CD14-positive monocyte (primary cell): ENCODE measurements at regions not wholly inside any gene's neighbourhood (a gene's known extent, or its start where the extent isn't known, plus 50 kb on each side); places are given as distances from the start of the nearest gene placed in this dataset.

Source experiments
- DNase-seq, 3 donors: peaks; one replicate each; pipeline ENCODE4 v3.0.0-alpha.2; 2011 to 2022
- H2AFZ ChIP-seq: 2 replicates; pipeline ENCODE4 v1.6.0; 2012; ENCODE audit warnings: mild to moderate bottlenecking, low read depth, low read length, inconsistent platforms; ENCODE audit not compliant: insufficient read depth, poor library complexity, severe bottlenecking
- H3K27ac ChIP-seq, 2 donors: 1 replicate in 1 of 2; 2 replicates in 1 of 2; pipeline ENCODE4 v1.5.1; 2012 to 2013; ENCODE audit warnings: low read length in 2 of 2, control low read depth in 1 of 2, inconsistent platforms in 1 of 2, low read depth in 1 of 2, mild to moderate bottlenecking in 1 of 2
- H3K27me3 ChIP-seq, 2 donors: one replicate each; pipeline versions ENCODE4 v1.6.0 to v1.6.1; 2011 to 2013; ENCODE audit warnings: low read length in 2 of 2; ENCODE audit not compliant: control insufficient read depth in 2 of 2, insufficient read depth in 2 of 2
- H3K36me3 ChIP-seq, 2 donors: replicated peaks in 1 of 2; 1 replicate in 1 of 2; 2 replicates in 1 of 2; pipeline versions ENCODE4 v1.5.1 to v1.6.1; 2012 to 2013; ENCODE audit warnings: low read length in 2 of 2, control low read depth in 1 of 2, inconsistent platforms in 1 of 2, mild to moderate bottlenecking in 1 of 2; ENCODE audit not compliant: insufficient read depth in 2 of 2, control insufficient read depth in 1 of 2
- H3K4me1 ChIP-seq, 2 donors: 1 replicate in 1 of 2; 2 replicates in 1 of 2; pipeline versions ENCODE4 v1.5.1 to v1.6.1; 2012 to 2013; ENCODE audit warnings: low read length in 2 of 2, control low read depth in 1 of 2, inconsistent platforms in 1 of 2, mild to moderate bottlenecking in 1 of 2, moderate library complexity in 1 of 2; ENCODE audit not compliant: insufficient read depth in 2 of 2, control insufficient read depth in 1 of 2
- H3K4me2 ChIP-seq: replicated peaks from 2 replicates; pipeline ENCODE3; 2012; ENCODE audit warnings: low read length, moderate library complexity, mild to moderate bottlenecking; ENCODE audit not compliant: poor library complexity, severe bottlenecking; ENCODE audit errors: extremely low read depth
- H3K4me3 ChIP-seq, 3 experiments: fragments of 200-600 bp in 1 of 3; sonication (generic) in 1 of 3; replicated peaks in 1 of 3; 1 replicate in 2 of 3; 2 replicates in 1 of 3; pipeline ENCODE4 v1.5.1; 2011 to 2013; ENCODE audit warnings: low read length in 3 of 3, mild to moderate bottlenecking in 3 of 3, control low read depth in 2 of 3, low read depth in 2 of 3, inconsistent platforms in 1 of 3, moderate library complexity in 1 of 3
- H3K79me2 ChIP-seq: 2 replicates; pipeline ENCODE4 v1.6.0; 2012; ENCODE audit warnings: mild to moderate bottlenecking, control low read depth, inconsistent platforms, low read length, moderate library complexity; ENCODE audit not compliant: insufficient read depth
- H3K9ac ChIP-seq: 2 replicates; pipeline ENCODE4 v1.6.0; 2017; ENCODE audit warnings: low read length, mild to moderate bottlenecking; ENCODE audit not compliant: insufficient read depth, poor library complexity, severe bottlenecking
- H3K9me3 ChIP-seq, 2 donors: replicated peaks in 1 of 2; 1 replicate in 1 of 2; 2 replicates in 1 of 2; pipeline versions ENCODE4 v1.5.1 to v1.6.1; 2012 to 2013; ENCODE audit warnings: low read length in 2 of 2, control low read depth in 1 of 2; ENCODE audit not compliant: control insufficient read depth in 1 of 2, insufficient read depth in 1 of 2
- H4K20me1 ChIP-seq: 2 replicates; pipeline ENCODE4 v1.6.0; 2012; ENCODE audit warnings: mild to moderate bottlenecking, low read length, control low read depth, moderate library complexity; ENCODE audit not compliant: insufficient read depth
- H3K27ac Mint-ChIP-seq, 7 donors: one replicate each; pipeline ENCODE4 v1.8.0; 2020; ENCODE audit warnings: mild to moderate bottlenecking in 7 of 7, mixed read lengths in 7 of 7, moderate library complexity in 6 of 7, inconsistent platforms in 2 of 7
- H3K27me3 Mint-ChIP-seq, 3 donors: one replicate each; pipeline ENCODE4 v1.8.0; 2021 to 2022; ENCODE audit warnings: low read depth in 3 of 3, mild to moderate bottlenecking in 3 of 3, mixed read lengths in 3 of 3, moderate library complexity in 3 of 3, inconsistent platforms in 1 of 3
- H3K36me3 Mint-ChIP-seq, 2 donors: one replicate each; pipeline ENCODE4 v1.8.0; 2020; ENCODE audit warnings: mixed read lengths in 2 of 2, inconsistent platforms in 1 of 2, mild to moderate bottlenecking in 1 of 2
- H3K4me1 Mint-ChIP-seq: one replicate; pipeline ENCODE4 v1.8.0; 2020; ENCODE audit warnings: mild to moderate bottlenecking, mixed read lengths
- H3K4me3 Mint-ChIP-seq, 2 donors: one replicate each; pipeline ENCODE4 v1.8.0; 2020; ENCODE audit warnings: mild to moderate bottlenecking in 2 of 2, mixed read lengths in 2 of 2, moderate library complexity in 1 of 2
- H3K9me3 Mint-ChIP-seq, 7 donors: one replicate each; pipeline ENCODE4 v1.8.0; 2020 to 2022; ENCODE audit warnings: mixed read lengths in 7 of 7, mild to moderate bottlenecking in 6 of 7, moderate library complexity in 6 of 7, inconsistent platforms in 2 of 7
- CTCF ChIP-seq: fragments of 200-600 bp; IDR thresholded peaks from one replicate; pipeline ENCODE4 v1.8.0; 2022; ENCODE audit warnings: antibody characterized with exemption, mild to moderate bottlenecking
- WGBS: methylation state at CpG from one replicate; pipeline ENCODE4 v1.1.5; 2013; ENCODE audit warnings: missing lambda C conversion rate; ENCODE audit not compliant: insufficient coverage; 5-methylcytosine and 5-hydroxymethylcytosine counted together
- intact Hi-C, 2 donors: fragments of 100-400 bp; cut with micrococcal nuclease; formaldehyde crosslinking; loops; one replicate each; pipeline versions ENCODE4 v1.15.0 to v1.15.1; 2023

GRCh38 chr7:155939350-155939749 is 127.1 kb upstream of the SHH start:
- no peaks in the 10 kb centered on the region for H4K20me1 ChIP-seq
- peaks cover 0 to 9% of the 10 kb centered on the region in 2 donors for H3K9me3 ChIP-seq
- Mint-ChIP-seq H3K27ac (no peak overlapping the region), H3K27me3 (peaks cover 1 to 6% (median 5%) of the 10 kb centered on the region in 3 donors), H3K9me3 (peaks cover 3 to 21% (median 11%) of the 10 kb centered on the region in 7 donors), H3K36me3 (no peaks in the 10 kb centered on the region), H3K4me3 (no peak overlapping the region), H3K4me1 (no peaks in the 10 kb centered on the region)
- no peaks in the 10 kb centered on the region for H3K36me3 ChIP-seq
- no peak overlapping the region for H3K9ac ChIP-seq
- TF ChIP-seq CTCF, result no peak
- intact Hi-C loops, result no loop called here
- no peak overlapping the region for H3K4me2 ChIP-seq
- H3K79me2 ChIP-seq, result no peaks in the 10 kb centered on the region
- no peak overlapping the region for H2AFZ ChIP-seq
- H3K27me3 ChIP-seq, result no peaks in the 10 kb centered on the region
- no peak for DNase-seq
- H3K4me3 ChIP-seq, result no peak overlapping the region
- no peaks in the 10 kb centered on the region for H3K4me1 ChIP-seq
- no peak overlapping the region for H3K27ac ChIP-seq

GRCh38 chr7:155938129-155938528 is 125.9 kb upstream of the SHH start:
- H3K4me1 ChIP-seq, result no peaks in the 10 kb centered on the region

More at GRCh38 chr7:155938129-155938528, 125.9 kb upstream of the SHH start:
- Histone ChIP-seq H3K36me3 (no peaks in the 10 kb centered on the region), H3K27ac (no peak overlapping the region), H3K4me3 (no peak overlapping the region), H4K20me1 (no peaks in the 10 kb centered on the region), H3K79me2 (no peaks in the 10 kb centered on the region), H3K9me3 (peaks cover 1 to 14% of the 10 kb centered on the region in 2 donors), H3K27me3 (no peaks in the 10 kb centered on the region), H2AFZ (no peak overlapping the region), H3K9ac (no peak overlapping the region), H3K4me2 (no peak overlapping the region)
- Mint-ChIP-seq H3K36me3 (no peaks in the 10 kb centered on the region), H3K27ac (no peak overlapping the region), H3K27me3 (peaks cover 3 to 6% (median 5%) of the 10 kb centered on the region in 3 donors), H3K4me1 (no peaks in the 10 kb centered on the region), H3K4me3 (no peak overlapping the region), H3K9me3 (peaks cover 3 to 20% (median 11%) of the 10 kb centered on the region in 7 donors)
- DNase-seq, result no peak
- intact Hi-C loops, result no loop called here
- TF ChIP-seq CTCF, result no peak
- no CpG with 5 or more reads among the region's 2 CpGs for WGBS
